HepG2 (cell line): ENCODE measurements at regions not wholly inside any gene's neighbourhood (a gene's known extent, or its start where the extent isn't known, plus 50 kb on each side); places are given as distances from the start of the nearest gene placed in this dataset.

Experiments used
- ATAC-seq: fragments of 200-7000 bp; cut with Tn5 transposase; 3 replicates; pipeline ENCODE4 v1.9.1; 2020; ENCODE audit warnings: mild to moderate bottlenecking, moderate library complexity
- BruUV-seq: library from RNA; stranded (reverse); fragments of 400-500 nt; replicated peaks from 2 replicates; lab custom pipeline; 2021; lab: Mats Ljungman, UMichigan
- CTCF ChIA-PET: fragments of 300-600 bp; formaldehyde crosslinking; extraction: SDS; loops from one replicate; lab custom pipeline; 2021; ENCODE audit warnings: low total read pairs, inconsistent platforms, low intra/inter-chr PET ratio; lab: Yijun Ruan, JAX
- POLR2A ChIA-PET: fragments of 350-600 bp; sonication (Branson Sonifier 250); formaldehyde crosslinking; loops from one replicate; lab custom pipeline; 2020; ENCODE audit warnings: antibody characterized with exemption, inconsistent platforms; lab: Yijun Ruan, JAX
- DNase-seq: peaks from one replicate; pipeline ENCODE4 v3.0.0-alpha.2; 2015; ENCODE audit warnings: low spot score
- FAIRE-seq: peaks from 3 replicates; lab custom pipeline; 2011; peaks lifted over from hg19 to GRCh38; lab: Jason Lieb, UNC
- H2AFZ ChIP-seq: one replicate; pipeline ENCODE4 v1.6.1; 2011; ENCODE audit warnings: low read length, inconsistent platforms
- H3K27ac ChIP-seq: fragments of 300-600 bp; 3 replicates; pipeline ENCODE4 v1.8.0; 2011; ENCODE audit warnings: mixed run types, mild to moderate bottlenecking, mixed read lengths, low read length, inconsistent platforms; ENCODE audit not compliant: insufficient read depth; ENCODE audit errors: extremely low read length
- H3K27me3 ChIP-seq, 2 experiments: fragments of 200-600 bp in 1 of 2; 2 replicates in 1 of 2; 3 replicates in 1 of 2; pipeline versions ENCODE4 v1.6.0 to v1.8.0; 2011; ENCODE audit warnings: low read length in 2 of 2, mild to moderate bottlenecking in 2 of 2, moderate library complexity in 2 of 2, inconsistent platforms in 1 of 2; ENCODE audit not compliant: insufficient read depth in 2 of 2, control insufficient read depth in 1 of 2
- H3K36me3 ChIP-seq, 2 experiments: fragments of 200-600 bp in 1 of 2; replicated peaks in 1 of 2; 2 replicates in 1 of 2; 3 replicates in 1 of 2; pipeline versions ENCODE4 v1.5.1 to v1.8.0; 2011; ENCODE audit warnings: low read length in 2 of 2, inconsistent platforms in 1 of 2; ENCODE audit not compliant: insufficient read depth in 2 of 2, control insufficient read depth in 1 of 2
- H3K4me1 ChIP-seq: 2 replicates; pipeline ENCODE4 v1.5.1; 2012; ENCODE audit warnings: low read length, inconsistent platforms; ENCODE audit not compliant: insufficient read depth
- H3K4me2 ChIP-seq: 2 replicates; pipeline ENCODE4 v1.6.0; 2011; ENCODE audit warnings: low read depth, low read length, inconsistent platforms
- H3K4me3 ChIP-seq, 3 experiments: fragments of 200-600 bp in 1 of 3; sonication (generic), shearing (Covaris generic) in 1 of 3; replicated peaks in 1 of 3; 2 replicates each; pipeline ENCODE4 v1.5.1; 2011 to 2016; ENCODE audit warnings: low read length in 3 of 3, inconsistent platforms in 2 of 3, low read depth in 2 of 3, mild to moderate bottlenecking in 2 of 3, control low read depth in 1 of 3, mixed read lengths in 1 of 3; ENCODE audit not compliant: insufficient read depth in 1 of 3
- H3K79me2 ChIP-seq: one replicate; pipeline ENCODE4 v1.6.1; 2011; ENCODE audit warnings: low read length, inconsistent platforms; ENCODE audit not compliant: insufficient read depth
- H3K9ac ChIP-seq: 2 replicates; pipeline ENCODE4 v1.6.0; 2011; ENCODE audit warnings: mild to moderate bottlenecking, low read depth, low read length, inconsistent platforms; ENCODE audit not compliant: insufficient read depth
- H3K9me3 ChIP-seq: 2 replicates; pipeline ENCODE4 v1.5.1; 2012; ENCODE audit warnings: mild to moderate bottlenecking, low read length
- H4K20me1 ChIP-seq: 2 replicates; pipeline ENCODE4 v1.6.0; 2011; ENCODE audit warnings: inconsistent platforms, mild to moderate bottlenecking, low read length, moderate library complexity; ENCODE audit not compliant: insufficient read depth
- GATAD2A ChIP-seq: IDR thresholded peaks from 2 replicates; pipeline ENCODE4 v1.6.1; 2016
- HHEX ChIP-seq: IDR thresholded peaks from 2 replicates; pipeline ENCODE4 v1.6.1; 2016; ENCODE audit warnings: control low read depth
- HMGA1 ChIP-seq: sonication (generic); formaldehyde crosslinking; conservative IDR thresholded peaks from 2 replicates; pipeline ENCODE4 v1.4.0; 2020; ENCODE audit warnings: missing genetic modification reagents
- MBNL3 ChIP-seq: fragments of 250-450 bp; sonication (Bioruptor Pico); conservative IDR thresholded peaks from 2 replicates; pipeline ENCODE4 v1.8.0; 2022; ENCODE audit warnings: mild to moderate bottlenecking, inconsistent platforms
- MED8 ChIP-seq: sonication (generic); formaldehyde crosslinking; IDR thresholded peaks from 2 replicates; pipeline ENCODE4 v1.8.1; 2023; ENCODE audit warnings: mild to moderate bottlenecking, missing genetic modification reagents; ENCODE audit not compliant: insufficient replicate concordance
- MLLT10 ChIP-seq: sonication (generic); formaldehyde crosslinking; IDR thresholded peaks from 2 replicates; pipeline ENCODE4 v1.4.0; 2020; ENCODE audit warnings: missing genetic modification reagents
- RFX3 ChIP-seq: IDR thresholded peaks from 2 replicates; pipeline ENCODE4 v1.6.1; 2016; ENCODE audit warnings: missing biosample characterization, missing genetic modification reagents
- SMARCE1 ChIP-seq: fragments of 450-650 bp; IDR thresholded peaks from 2 replicates; pipeline ENCODE4 v1.6.1; 2017; ENCODE audit warnings: borderline replicate concordance
- TSC22D2 ChIP-seq: sonication (generic); formaldehyde crosslinking; IDR thresholded peaks from 2 replicates; pipeline ENCODE4 v1.5.1; 2020; ENCODE audit warnings: missing genetic modification reagents, mild to moderate bottlenecking, borderline replicate concordance
- ZFAT ChIP-seq: sonication (generic); formaldehyde crosslinking; conservative IDR thresholded peaks from 2 replicates; pipeline ENCODE4 v1.8.1; 2023; ENCODE audit warnings: missing genetic modification reagents, inconsistent platforms
- ZNF101 ChIP-seq: sonication (generic); formaldehyde crosslinking; IDR thresholded peaks from 2 replicates; pipeline ENCODE4 v1.4.0; 2020; ENCODE audit warnings: mild to moderate bottlenecking, low read depth, missing genetic modification reagents, borderline replicate concordance
- ZNF30 ChIP-seq: sonication (generic); formaldehyde crosslinking; IDR thresholded peaks from 2 replicates; pipeline ENCODE4 v1.5.0; 2020; ENCODE audit warnings: mild to moderate bottlenecking, missing genetic modification reagents
- ZNF451 ChIP-seq: sonication (generic); formaldehyde crosslinking; IDR thresholded peaks from 2 replicates; pipeline ENCODE4 v1.5.0; 2020; ENCODE audit warnings: mild to moderate bottlenecking, missing genetic modification reagents
- ZNF678 ChIP-seq: sonication (generic); formaldehyde crosslinking; IDR thresholded peaks from 2 replicates; pipeline ENCODE4 v1.4.0; 2020; ENCODE audit warnings: mild to moderate bottlenecking, missing genetic modification reagents
- ZSCAN12 ChIP-seq: sonication (generic); formaldehyde crosslinking; IDR thresholded peaks from 2 replicates; pipeline ENCODE4 v1.9.0; 2021; ENCODE audit warnings: mild to moderate bottlenecking, missing genetic modification reagents
- WGBS: methylation state at CpG from one replicate; pipeline ENCODE4 v1.1.6; 2017; ENCODE audit warnings: low lambda C conversion rate; 5-methylcytosine and 5-hydroxymethylcytosine counted together
- in situ Hi-C: cut with HindIII; loops from 2 replicates; pipeline ENCODE4 v1.10.0; 2017; ENCODE audit warnings: low pct_unique_long_range_greater_than_20kb; ENCODE audit not compliant: extremely low pct_ligation_motif_present
- intact Hi-C: fragments of 100-400 bp; cut with micrococcal nuclease; formaldehyde crosslinking; loops from one replicate; pipeline ENCODE4 v1.10.0; 2022; ENCODE audit not compliant: unreplicated experiment
- TF ChIP-seq, protein P1 (sequence below): fragments of 450-650 bp; IDR thresholded peaks from 2 replicates; pipeline ENCODE4 v1.6.1; 2017; ENCODE audit warnings: mild to moderate bottlenecking

DNA sequence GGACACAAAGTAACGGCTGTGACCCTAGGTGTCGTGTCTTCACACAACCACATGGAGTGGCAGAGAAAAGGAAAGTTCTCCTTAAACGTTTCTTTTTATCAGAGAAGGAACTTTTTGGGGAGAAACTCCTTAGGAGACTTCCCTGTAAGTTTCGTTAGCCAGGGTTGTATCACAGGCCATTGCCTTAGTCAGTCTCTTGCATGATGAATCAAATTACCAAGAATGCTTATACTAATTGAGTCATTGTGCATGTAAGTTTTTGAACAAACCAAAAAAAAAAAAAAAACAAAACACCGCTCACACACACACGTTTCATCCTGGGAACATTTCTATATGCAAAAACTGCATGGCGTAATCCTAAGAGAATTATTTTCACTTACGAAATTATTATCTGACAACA lies 150.4 kb upstream of the SATB1 start:
- Histone ChIP-seq H3K4me3 (no peak overlapping the region), H3K27me3 (no peaks in the 10 kb centered on the region), H3K4me1 (no peaks in the 10 kb centered on the region), H3K9me3 (no peaks in the 10 kb centered on the region), H2AFZ (no peak overlapping the region), H3K9ac (no peak overlapping the region), H3K27ac (no peak overlapping the region), H3K36me3 (no peaks in the 10 kb centered on the region), H4K20me1 (no peaks in the 10 kb centered on the region), H3K4me2 (no peak overlapping the region), H3K79me2 (no peaks in the 10 kb centered on the region)
- POLR2A ChIA-PET, result no interaction called here
- 3% methylated on average over 8 of the region's 8 CpGs for WGBS
- ATAC-seq (no peak), FAIRE-seq (no peak), DNase-seq (no peak)
- intact Hi-C loops (no loop called here), in situ Hi-C loops (no loop called here)
- CTCF ChIA-PET, result no interaction called here
- TF ChIP-seq HHEX (CRISPR knock-in tag) (no peak), MBNL3 (CRISPR knock-in tag) (no peak), ZNF451 (CRISPR knock-in tag) (no peak), GATAD2A (no peak), ZSCAN12 (CRISPR knock-in tag) (no peak), ZFAT (CRISPR knock-in tag) (no peak), TSC22D2 (CRISPR knock-in tag) (no peak), ZNF101 (CRISPR knock-in tag) (no peak), SMARCE1 (no peak), MLLT10 (CRISPR knock-in tag) (no peak), MED8 (CRISPR knock-in tag) (no peak), ZNF678 (no peak), ZNF30 (CRISPR knock-in tag) (no peak), RFX3 (CRISPR knock-in tag) (no peak), HMGA1 (CRISPR knock-in tag) (no peak)
- TF ChIP-seq, protein P1, sequence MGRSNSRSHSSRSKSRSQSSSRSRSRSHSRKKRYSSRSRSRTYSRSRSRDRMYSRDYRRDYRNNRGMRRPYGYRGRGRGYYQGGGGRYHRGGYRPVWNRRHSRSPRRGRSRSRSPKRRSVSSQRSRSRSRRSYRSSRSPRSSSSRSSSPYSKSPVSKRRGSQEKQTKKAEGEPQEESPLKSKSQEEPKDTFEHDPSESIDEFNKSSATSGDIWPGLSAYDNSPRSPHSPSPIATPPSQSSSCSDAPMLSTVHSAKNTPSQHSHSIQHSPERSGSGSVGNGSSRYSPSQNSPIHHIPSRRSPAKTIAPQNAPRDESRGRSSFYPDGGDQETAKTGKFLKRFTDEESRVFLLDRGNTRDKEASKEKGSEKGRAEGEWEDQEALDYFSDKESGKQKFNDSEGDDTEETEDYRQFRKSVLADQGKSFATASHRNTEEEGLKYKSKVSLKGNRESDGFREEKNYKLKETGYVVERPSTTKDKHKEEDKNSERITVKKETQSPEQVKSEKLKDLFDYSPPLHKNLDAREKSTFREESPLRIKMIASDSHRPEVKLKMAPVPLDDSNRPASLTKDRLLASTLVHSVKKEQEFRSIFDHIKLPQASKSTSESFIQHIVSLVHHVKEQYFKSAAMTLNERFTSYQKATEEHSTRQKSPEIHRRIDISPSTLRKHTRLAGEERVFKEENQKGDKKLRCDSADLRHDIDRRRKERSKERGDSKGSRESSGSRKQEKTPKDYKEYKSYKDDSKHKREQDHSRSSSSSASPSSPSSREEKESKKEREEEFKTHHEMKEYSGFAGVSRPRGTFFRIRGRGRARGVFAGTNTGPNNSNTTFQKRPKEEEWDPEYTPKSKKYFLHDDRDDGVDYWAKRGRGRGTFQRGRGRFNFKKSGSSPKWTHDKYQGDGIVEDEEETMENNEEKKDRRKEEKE, result no peak
- no TSS peak for BruUV-seq
